Esophagus muscularis mucosa (tissue), 4 donors: ENCODE measurements at regions not wholly inside any gene's neighbourhood (a gene's known extent, or its start where the extent isn't known, plus 50 kb on each side); places are given as distances from the start of the nearest gene placed in this dataset.

Experiments
- EP300 ChIP-seq: sonication (generic); formaldehyde crosslinking; IDR thresholded peaks from one replicate; pipeline ENCODE4 v1.6.1; 2017; ENCODE audit warnings: antibody characterized with exemption
- POLR2A ChIP-seq: fragments of 450-650 bp; IDR thresholded peaks from one replicate; pipeline ENCODE4 v1.6.1; 2017; ENCODE audit warnings: antibody characterized with exemption, moderate library complexity, mild to moderate bottlenecking, low read depth
- POLR2AphosphoS5 ChIP-seq, 2 donors: sonication (generic); formaldehyde crosslinking; IDR thresholded peaks; one replicate each; pipeline ENCODE4 v1.6.1; 2017; ENCODE audit warnings: antibody characterized with exemption in 2 of 2
- TF ChIP-seq, protein P1 (sequence below), 3 experiments: fragments of 200-600 bp in 2 of 3; fragments of 450-650 bp in 1 of 3; sonication (generic) in 2 of 3; IDR thresholded peaks; one replicate each; pipeline ENCODE4 v1.5.1; 2017 to 2019; ENCODE audit warnings: antibody characterized with exemption in 3 of 3, mild to moderate bottlenecking in 2 of 3, moderate library complexity in 1 of 3

DNA sequence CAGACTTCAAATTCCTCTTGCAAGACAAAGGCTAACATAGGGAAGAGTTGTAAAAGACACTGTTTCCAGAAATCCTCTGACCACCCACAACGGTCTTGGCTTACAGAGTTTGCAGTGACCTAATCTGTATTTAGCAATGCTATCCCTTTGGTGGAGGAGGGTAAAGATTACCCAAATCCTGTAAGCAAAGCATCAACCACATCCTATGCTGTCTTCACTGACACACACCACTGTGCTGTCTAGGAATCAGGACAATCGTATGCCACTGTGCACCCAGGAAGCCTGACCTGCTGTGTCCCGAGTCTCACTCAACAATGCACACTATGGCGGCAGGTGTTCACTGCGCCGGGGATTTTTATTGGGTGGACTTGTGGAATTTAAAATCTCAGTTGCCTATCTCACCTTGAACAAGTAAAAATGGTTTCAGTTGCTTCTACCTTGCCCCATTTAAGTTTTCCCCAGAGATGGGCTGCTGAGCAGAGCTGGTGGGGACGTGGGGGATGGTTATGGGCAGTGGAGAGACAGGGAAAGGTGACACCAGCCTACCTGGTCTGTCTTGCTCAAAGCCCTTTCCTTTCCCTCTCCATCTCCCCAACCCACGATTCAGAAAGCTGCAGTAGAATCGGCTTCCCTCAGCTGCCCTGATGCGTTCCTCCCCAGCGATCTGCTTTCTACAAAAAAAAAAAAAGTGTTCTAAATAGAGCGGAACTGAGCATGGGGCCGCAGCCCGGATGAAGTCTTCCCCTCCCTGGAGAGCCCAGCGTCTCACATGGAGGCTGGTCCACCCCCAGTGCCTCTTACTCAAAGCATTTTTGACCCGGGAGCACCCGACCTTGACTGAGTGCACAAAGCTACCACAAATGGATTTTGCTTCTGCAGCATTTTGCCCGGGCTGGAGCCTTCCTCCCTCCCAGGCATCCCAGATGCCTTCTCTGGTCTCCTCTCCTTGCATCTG is 271.5 kb downstream of the SOX9 start:
- TF ChIP-seq, protein P1, sequence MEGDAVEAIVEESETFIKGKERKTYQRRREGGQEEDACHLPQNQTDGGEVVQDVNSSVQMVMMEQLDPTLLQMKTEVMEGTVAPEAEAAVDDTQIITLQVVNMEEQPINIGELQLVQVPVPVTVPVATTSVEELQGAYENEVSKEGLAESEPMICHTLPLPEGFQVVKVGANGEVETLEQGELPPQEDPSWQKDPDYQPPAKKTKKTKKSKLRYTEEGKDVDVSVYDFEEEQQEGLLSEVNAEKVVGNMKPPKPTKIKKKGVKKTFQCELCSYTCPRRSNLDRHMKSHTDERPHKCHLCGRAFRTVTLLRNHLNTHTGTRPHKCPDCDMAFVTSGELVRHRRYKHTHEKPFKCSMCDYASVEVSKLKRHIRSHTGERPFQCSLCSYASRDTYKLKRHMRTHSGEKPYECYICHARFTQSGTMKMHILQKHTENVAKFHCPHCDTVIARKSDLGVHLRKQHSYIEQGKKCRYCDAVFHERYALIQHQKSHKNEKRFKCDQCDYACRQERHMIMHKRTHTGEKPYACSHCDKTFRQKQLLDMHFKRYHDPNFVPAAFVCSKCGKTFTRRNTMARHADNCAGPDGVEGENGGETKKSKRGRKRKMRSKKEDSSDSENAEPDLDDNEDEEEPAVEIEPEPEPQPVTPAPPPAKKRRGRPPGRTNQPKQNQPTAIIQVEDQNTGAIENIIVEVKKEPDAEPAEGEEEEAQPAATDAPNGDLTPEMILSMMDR (IDR thresholded peaks at IDR 0.05): no peak
- TF ChIP-seq POLR2A: no peak
- no peak for TF ChIP-seq EP300
- no peak for TF ChIP-seq POLR2AphosphoS5 (IDR thresholded peaks at IDR 0.05)
